PC-9 (cell line): ENCODE measurements at regions not wholly inside any gene's neighbourhood (a gene's known extent, or its start where the extent isn't known, plus 50 kb on each side); places are given as distances from the start of the nearest gene placed in this dataset.

Experiments used
- BruUV-seq: library from RNA; stranded (reverse); fragments of 400-500 nt; replicated peaks from 2 replicates; lab custom pipeline; 2021; lab: Mats Ljungman, UMichigan
- CTCF ChIA-PET: fragments of 300-600 bp; sonication (Branson Sonifier 250); formaldehyde crosslinking; loops from one replicate; lab custom pipeline; 2022; ENCODE audit warnings: antibody characterized with exemption; lab: Charles Lee
- POLR2A ChIA-PET: fragments of 300-600 bp; sonication (Branson Sonifier 250); formaldehyde crosslinking; loops from one replicate; lab custom pipeline; 2022; ENCODE audit warnings: antibody characterized with exemption; ENCODE audit not compliant: unreplicated experiment; lab: Charles Lee
- DNase-seq, 2 experiments: peaks; one replicate each; pipeline versions ENCODE4 v3.0.0 to v3.0.0-alpha.2; 2015 to 2022; ENCODE audit warnings: mixed read lengths in 1 of 2
- H2AFZ ChIP-seq: fragments of 200-600 bp; sonication (generic); 2 replicates; pipeline ENCODE4 v1.8.1; 2017; ENCODE audit warnings: antibody characterized with exemption
- H3F3A ChIP-seq: fragments of 200-600 bp; sonication (generic); 2 replicates; pipeline ENCODE4 v1.8.1; 2017; ENCODE audit warnings: antibody characterized with exemption, mild to moderate bottlenecking, low read depth; ENCODE audit not compliant: insufficient read depth
- H3K27ac ChIP-seq: fragments of 200-600 bp; sonication (generic); 2 replicates; pipeline ENCODE4 v1.6.1; 2016; ENCODE audit warnings: mixed run types
- H3K27me3 ChIP-seq: fragments of 200-600 bp; sonication (generic); 2 replicates; pipeline ENCODE4 v1.6.1; 2016; ENCODE audit warnings: low read depth, mixed run types; ENCODE audit not compliant: insufficient read depth
- H3K36me3 ChIP-seq: fragments of 200-600 bp; sonication (generic); 2 replicates; pipeline ENCODE4 v1.6.1; 2016; ENCODE audit warnings: low read depth, mixed run types
- H3K4me1 ChIP-seq: fragments of 200-600 bp; sonication (generic); replicated peaks from 2 replicates; pipeline ENCODE4 v1.6.1; 2016; ENCODE audit warnings: mixed run types; ENCODE audit not compliant: insufficient read depth
- H3K4me2 ChIP-seq: fragments of 200-600 bp; sonication (generic); 2 replicates; pipeline ENCODE4 v1.6.1; 2017; ENCODE audit warnings: mixed run types
- H3K4me3 ChIP-seq: fragments of 200-600 bp; sonication (generic); 2 replicates; pipeline ENCODE4 v1.6.1; 2016; ENCODE audit warnings: mixed run types
- H3K79me2 ChIP-seq: fragments of 200-600 bp; sonication (generic); 2 replicates; pipeline ENCODE4 v1.6.1; 2017; ENCODE audit warnings: low read depth, mixed run types
- H3K9me2 ChIP-seq: fragments of 200-600 bp; sonication (generic); 2 replicates; pipeline ENCODE4 v1.8.1; 2017; ENCODE audit warnings: mild to moderate bottlenecking; ENCODE audit not compliant: insufficient read depth
- H3K9me3 ChIP-seq: fragments of 200-600 bp; sonication (generic); 2 replicates; pipeline ENCODE4 v1.8.1; 2016; ENCODE audit warnings: low read depth; ENCODE audit not compliant: insufficient read depth
- H4K20me1 ChIP-seq: fragments of 200-600 bp; sonication (generic); 2 replicates; pipeline ENCODE4 v1.8.1; 2017; ENCODE audit not compliant: insufficient read depth
- CTCF ChIP-seq: fragments of 200-600 bp; sonication (generic); conservative IDR thresholded peaks from 2 replicates; pipeline ENCODE4 v1.6.1; 2017; ENCODE audit warnings: mixed run types, antibody characterized with exemption, mild to moderate bottlenecking, moderate library complexity
- EZH2 ChIP-seq: fragments of 200-600 bp; sonication (generic); IDR thresholded peaks from 2 replicates; pipeline ENCODE4 v1.8.0; 2017; ENCODE audit warnings: antibody characterized with exemption, low read depth
- intact Hi-C: fragments of 100-400 bp; cut with micrococcal nuclease; formaldehyde crosslinking; loops from one replicate; pipeline ENCODE4 v1.10.0; 2022; ENCODE audit not compliant: unreplicated experiment

- H3K79me2 ChIP-seq: no peaks in the 10 kb centered on the region
- no peak overlapping the region for H3K4me2 ChIP-seq
- ChIA-PET POLR2A (interaction anchor here (0.6 kb wide), 1 partner anchor 640 kb away, joined by 4 read pairs; no protein-coding TSS in a partner anchor), CTCF (no interaction called here)
- H2AFZ ChIP-seq: no peak overlapping the region
- no peaks in the 10 kb centered on the region for H3K27me3 ChIP-seq
- intact Hi-C loops: no loop called here
- H4K20me1 ChIP-seq: no peaks in the 10 kb centered on the region
- H3K4me1 ChIP-seq: no peaks in the 10 kb centered on the region
- H3K9me3 ChIP-seq: no peaks in the 10 kb centered on the region
- TF ChIP-seq EZH2: no peak
- TF ChIP-seq CTCF: no peak
- no peaks in the 10 kb centered on the region for H3F3A ChIP-seq
- DNase-seq: no peak
- no peaks in the 10 kb centered on the region for H3K9me2 ChIP-seq
- no peak overlapping the region for H3K4me3 ChIP-seq
- H3K27ac ChIP-seq: no peak overlapping the region
- H3K36me3 ChIP-seq: no peaks in the 10 kb centered on the region
- no TSS peak for BruUV-seq
These were observed 203.8 kb downstream of the UACA start for GRCh38 chr15:70559265-70560239.

GRCh38 chr15:70558406-70559264 is 204.7 kb downstream of the UACA start:
- H2AFZ ChIP-seq: no peak overlapping the region
- no peaks in the 10 kb centered on the region for H3F3A ChIP-seq
- H3K4me1 ChIP-seq: no peaks in the 10 kb centered on the region
- H3K79me2 ChIP-seq: no peaks in the 10 kb centered on the region
- no peak for DNase-seq
- no peaks in the 10 kb centered on the region for H3K9me3 ChIP-seq
- no peaks in the 10 kb centered on the region for H3K36me3 ChIP-seq
- no peaks in the 10 kb centered on the region for H4K20me1 ChIP-seq
- intact Hi-C loops: no loop called here
- POLR2A ChIA-PET: no interaction called here
- H3K4me3 ChIP-seq: no peak overlapping the region
- H3K9me2 ChIP-seq: no peaks in the 10 kb centered on the region
- TF ChIP-seq EZH2 (no peak), CTCF (no peak)
- H3K27ac ChIP-seq: no peak overlapping the region
- no peak overlapping the region for H3K4me2 ChIP-seq
- H3K27me3 ChIP-seq: no peaks in the 10 kb centered on the region
- no TSS peak for BruUV-seq
- CTCF ChIA-PET: no interaction called here

DNA sequence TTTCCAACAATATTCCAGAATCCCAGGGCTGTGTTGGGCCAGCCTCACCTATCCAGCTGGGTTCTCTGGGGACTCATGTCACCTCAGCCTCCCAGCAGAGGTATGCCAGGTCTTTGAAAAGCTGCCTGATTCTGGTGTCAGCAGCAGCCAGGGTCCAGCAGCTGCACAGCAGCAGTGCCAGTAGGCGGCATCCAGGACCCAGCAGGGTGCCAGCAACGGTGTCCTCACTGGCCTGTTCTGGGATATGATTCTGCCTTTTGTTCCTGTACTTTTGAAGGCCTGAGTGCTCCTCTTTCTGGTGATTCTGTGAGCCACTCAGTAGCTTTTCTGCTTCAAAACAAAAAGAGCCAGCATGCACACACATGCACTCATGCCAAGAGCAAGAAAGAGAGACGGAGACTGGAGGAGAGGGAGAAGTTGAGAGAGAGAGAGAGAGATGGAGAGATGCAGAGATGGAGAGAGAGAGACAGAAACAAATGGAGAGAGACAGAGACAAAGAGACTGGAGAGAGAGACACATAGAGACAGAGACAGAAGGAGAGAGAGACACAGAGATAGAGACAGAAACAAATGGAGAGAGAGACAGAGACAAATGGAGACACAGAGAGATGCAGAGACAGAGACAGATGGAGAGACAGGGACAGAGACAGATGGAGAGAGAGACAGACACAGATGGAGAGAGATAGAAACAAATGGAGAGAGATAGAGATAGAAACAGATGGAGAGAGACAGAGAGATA is 205.7 kb downstream of the UACA start:
- CTCF ChIA-PET: no interaction called here
- H3F3A ChIP-seq: no peaks in the 10 kb centered on the region
- no peak overlapping the region for H3K27ac ChIP-seq
- no peaks in the 10 kb centered on the region for H4K20me1 ChIP-seq
- H3K27me3 ChIP-seq: no peaks in the 10 kb centered on the region
- BruUV-seq: no TSS peak
- no peaks in the 10 kb centered on the region for H3K36me3 ChIP-seq
- H3K4me3 ChIP-seq: no peak overlapping the region
- H3K4me2 ChIP-seq: no peak overlapping the region
- no peak for DNase-seq
- no peaks in the 10 kb centered on the region for H3K9me2 ChIP-seq
- no peak overlapping the region for H2AFZ ChIP-seq
- no peaks in the 10 kb centered on the region for H3K9me3 ChIP-seq
- intact Hi-C loops: no loop called here
- TF ChIP-seq CTCF: no peak
- TF ChIP-seq EZH2: no peak
- no peaks in the 10 kb centered on the region for H3K4me1 ChIP-seq
- H3K79me2 ChIP-seq: no peaks in the 10 kb centered on the region
- POLR2A ChIA-PET: no interaction called here
